Large intestine (tissue), 3 donors: ENCODE measurements at regions not wholly inside any gene's neighbourhood (a gene's known extent, or its start where the extent isn't known, plus 50 kb on each side); places are given as distances from the start of the nearest gene placed in this dataset.
"Not testable (repeated sequence)": the region's sequence is repeated elsewhere in the genome, so short reads cannot be mapped to it uniquely, and the experiment has no call there.

Source experiments
- DNase-seq, 2 donors: peaks; one replicate each; pipeline versions ENCODE4 v3.0.0 to v3.0.0-alpha.2; 2013
- H3K27ac ChIP-seq: one replicate; pipeline ENCODE4 v1.5.1; 2013; ENCODE audit warnings: low read length
- H3K27me3 ChIP-seq: 2 replicates; pipeline ENCODE4 v1.6.1; 2013; ENCODE audit warnings: low read length; ENCODE audit not compliant: control insufficient read depth, insufficient read depth
- H3K36me3 ChIP-seq: 2 replicates; pipeline ENCODE4 v1.6.1; 2013; ENCODE audit warnings: low read length; ENCODE audit not compliant: control insufficient read depth, insufficient read depth
- H3K4me1 ChIP-seq: one replicate; pipeline ENCODE4 v1.6.1; 2013; ENCODE audit warnings: low read length; ENCODE audit not compliant: control insufficient read depth, insufficient read depth
- H3K4me3 ChIP-seq: one replicate; pipeline ENCODE4 v1.5.1; 2013; ENCODE audit warnings: low read length
- H3K9me3 ChIP-seq: one replicate; pipeline ENCODE4 v1.6.1; 2013; ENCODE audit warnings: mild to moderate bottlenecking, low read depth, low read length, moderate library complexity; ENCODE audit not compliant: control insufficient read depth
- WGBS: methylation state at CpG from one replicate; pipeline ENCODE4 v1.1.5; 2013; ENCODE audit warnings: low lambda C conversion rate; ENCODE audit not compliant: insufficient coverage; 5-methylcytosine and 5-hydroxymethylcytosine counted together

GRCh38 chr1:194437135-194437534 is 1250.7 kb upstream of the B3GALT2 start:
- Histone ChIP-seq H3K27ac (no peak overlapping the region), H3K4me1 (no peaks in the 10 kb centered on the region), H3K27me3 (no peaks in the 10 kb centered on the region), H3K9me3 (peaks cover 3% of the 10 kb centered on the region), H3K36me3 (no peaks in the 10 kb centered on the region), H3K4me3 (no peak overlapping the region)
- no CpG with 5 or more reads among the region's 2 CpGs for WGBS
- DNase-seq = no peak

- DNase-seq = no peak
- no peaks in the 10 kb centered on the region for H3K36me3 ChIP-seq
- H3K4me3 ChIP-seq = no peak overlapping the region
- no peaks in the 10 kb centered on the region for H3K27me3 ChIP-seq
- no peaks in the 10 kb centered on the region for H3K4me1 ChIP-seq
- peaks cover 4% of the 10 kb centered on the region for H3K9me3 ChIP-seq
- no peak overlapping the region for H3K27ac ChIP-seq
- WGBS = 100% methylated on average over 1 of the region's 21 CpGs
These were observed 1244.7 kb upstream of the B3GALT2 start for GRCh38 chr1:194431121-194431520.

GRCh38 chr1:194420706-194421105 is 1234.3 kb upstream of the B3GALT2 start:
- Histone ChIP-seq H3K36me3 (no peaks in the 10 kb centered on the region), H3K27me3 (no peaks in the 10 kb centered on the region), H3K4me1 (no peaks in the 10 kb centered on the region), H3K4me3 (no peak overlapping the region), H3K27ac (no peak overlapping the region), H3K9me3 (no peaks in the 10 kb centered on the region)
- no CpG with 5 or more reads among the region's 4 CpGs for WGBS
- no peak for DNase-seq

- H3K27ac ChIP-seq = no peak overlapping the region
- no peaks in the 10 kb centered on the region for H3K4me1 ChIP-seq
- H3K27me3 ChIP-seq = no peaks in the 10 kb centered on the region
- no CpG with 5 or more reads among the region's 1 CpG for WGBS
- no peak overlapping the region for H3K4me3 ChIP-seq
- no peaks in the 10 kb centered on the region for H3K9me3 ChIP-seq
- DNase-seq = no peak
- no peaks in the 10 kb centered on the region for H3K36me3 ChIP-seq
These were observed 1233.3 kb upstream of the B3GALT2 start for GRCh38 chr1:194419721-194420120.

- no peak for DNase-seq
These were observed 1224.3 kb upstream of the B3GALT2 start for GRCh38 chr1:194410756-194411155.

GRCh38 chr1:194407238-194407637 is 1220.8 kb upstream of the B3GALT2 start:
- not testable (repeated sequence) for H3K4me1 ChIP-seq, H3K36me3 ChIP-seq, H3K27me3 ChIP-seq, DNase-seq, H3K4me3 ChIP-seq, H3K27ac ChIP-seq, H3K9me3 ChIP-seq
- WGBS = no CpG with 5 or more reads among the region's 2 CpGs

More at GRCh38 chr1:194410756-194411155, 1224.3 kb upstream of the B3GALT2 start:
- H3K4me1 ChIP-seq = no peaks in the 10 kb centered on the region
- no peak overlapping the region for H3K27ac ChIP-seq
- no peak overlapping the region for H3K4me3 ChIP-seq
- no CpG with 5 or more reads among the region's 1 CpG for WGBS
- H3K27me3 ChIP-seq = no peaks in the 10 kb centered on the region
- H3K36me3 ChIP-seq = no peaks in the 10 kb centered on the region
- no peaks in the 10 kb centered on the region for H3K9me3 ChIP-seq

- no peaks in the 10 kb centered on the region for H3K4me1 ChIP-seq
- no peaks in the 10 kb centered on the region for H3K9me3 ChIP-seq
- no peak overlapping the region for H3K4me3 ChIP-seq
- no peak overlapping the region for H3K27ac ChIP-seq
- H3K36me3 ChIP-seq = no peaks in the 10 kb centered on the region
- DNase-seq = no peak
- WGBS = 67% methylated on average over 1 of the region's 1 CpG
- no peaks in the 10 kb centered on the region for H3K27me3 ChIP-seq
These were observed 1208.3 kb upstream of the B3GALT2 start for GRCh38 chr1:194394676-194395075.

GRCh38 chr1:194387531-194387930 is 1201.1 kb upstream of the B3GALT2 start:
- Histone ChIP-seq H3K27me3 (no peaks in the 10 kb centered on the region), H3K27ac (no peak overlapping the region), H3K4me1 (no peaks in the 10 kb centered on the region), H3K36me3 (no peaks in the 10 kb centered on the region), H3K4me3 (no peak overlapping the region), H3K9me3 (no peaks in the 10 kb centered on the region)
- DNase-seq = no peak

- no peaks in the 10 kb centered on the region for H3K27me3 ChIP-seq
- H3K9me3 ChIP-seq = no peaks in the 10 kb centered on the region
- H3K4me3 ChIP-seq = no peak overlapping the region
- no peak overlapping the region for H3K27ac ChIP-seq
- no peaks in the 10 kb centered on the region for H3K36me3 ChIP-seq
- no peaks in the 10 kb centered on the region for H3K4me1 ChIP-seq
- no peak for DNase-seq
These were observed 1192.1 kb upstream of the B3GALT2 start for GRCh38 chr1:194378517-194378916.

- no peaks in the 10 kb centered on the region for H3K9me3 ChIP-seq
- H3K4me3 ChIP-seq = no peak overlapping the region
- no peaks in the 10 kb centered on the region for H3K4me1 ChIP-seq
- no peak overlapping the region for H3K27ac ChIP-seq
- H3K27me3 ChIP-seq = no peaks in the 10 kb centered on the region
- H3K36me3 ChIP-seq = no peaks in the 10 kb centered on the region
- 100% methylated on average over 2 of the region's 6 CpGs for WGBS
- DNase-seq = no peak
These were observed 1188.2 kb upstream of the B3GALT2 start for GRCh38 chr1:194374649-194375048.

GRCh38 chr1:194372266-194372665 is 1185.9 kb upstream of the B3GALT2 start:
- no peaks in the 10 kb centered on the region for H3K27me3 ChIP-seq
- no peaks in the 10 kb centered on the region for H3K36me3 ChIP-seq
- H3K9me3 ChIP-seq = no peaks in the 10 kb centered on the region
- H3K4me3 ChIP-seq = no peak overlapping the region
- H3K4me1 ChIP-seq = no peaks in the 10 kb centered on the region
- no peak overlapping the region for H3K27ac ChIP-seq
- DNase-seq = no peak
- 60% methylated on average over 2 of the region's 2 CpGs for WGBS
